ENCODE measurements at regions not wholly inside any gene's neighbourhood (a gene's known extent, or its start where the extent isn't known, plus 50 kb on each side); places are given as distances from the start of the nearest gene placed in this dataset.

GRCh38 chr3:106588739-106589138, 719.9 kb upstream of the CBLB start:
- no peak overlapping the region for H3K27ac ChIP-seq (ENCODE audit: low read depth in 2 of 2, low read length in 1 of 2)
- no peak overlapping the region for H2AFZ ChIP-seq (ENCODE audit: low read depth)
- no peak overlapping the region for H3K4me3 ChIP-seq (ENCODE audit: low read depth in 2 of 2, low read length in 1 of 2)
- 90% methylated on average over 1 of the region's 1 CpG for WGBS (ENCODE audit: low lambda C conversion rate)
- H3K9ac ChIP-seq = no peak overlapping the region
- no peaks in the 10 kb centered on the region for H3K4me1 ChIP-seq (ENCODE audit: control insufficient read depth in 1 of 2, insufficient read depth in 2 of 2, low read depth in 1 of 2, low read length in 1 of 2)
- TF ChIP-seq NFIC (IDR thresholded peaks at IDR 0.05; ENCODE audit: borderline replicate concordance) (no peak), CHD2 (IDR thresholded peaks at IDR 0.05; ENCODE audit: low read length, partially characterized antibody) (no peak), TEAD4 (IDR thresholded peaks at IDR 0.05; ENCODE audit: borderline replicate concordance, insufficient read depth) (no peak), MXI1 (IDR thresholded peaks at IDR 0.05; ENCODE audit: low read depth, low read length) (no peak), GATA2 (CRISPR knock-in tag; IDR thresholded peaks at IDR 0.05) (no peak)
- H4K20me1 ChIP-seq (ENCODE audit: insufficient read depth) = no peaks in the 10 kb centered on the region
- no peaks in the 10 kb centered on the region for H3F3A ChIP-seq (replicated peaks; ENCODE audit: insufficient read depth)
- H3K79me2 ChIP-seq (ENCODE audit: insufficient read depth) = no peaks in the 10 kb centered on the region
- H3K4me2 ChIP-seq = no peak overlapping the region
- no peaks in the 10 kb centered on the region for H3K9me2 ChIP-seq
- CTCF ChIA-PET = no interaction called here
- DNase-seq = no peak
- H3K9me3 ChIP-seq = no peaks in the 10 kb centered on the region
- H3K36me3 ChIP-seq (replicated peaks in 1 of 2; ENCODE audit: control insufficient read depth in 1 of 2, insufficient read depth in 2 of 2, low read length in 1 of 2) = no peaks in the 10 kb centered on the region
- POLR2A ChIA-PET = no interaction called here
- H3K27me3 ChIP-seq (ENCODE audit: insufficient read depth) = no peaks in the 10 kb centered on the region

- Histone ChIP-seq H3K27me3 (ENCODE audit: insufficient read depth) (no peaks in the 10 kb centered on the region), H3K9ac (no peak overlapping the region), H2AFZ (ENCODE audit: low read depth) (no peak overlapping the region), H3K9me2 (no peaks in the 10 kb centered on the region), H3F3A (replicated peaks; ENCODE audit: insufficient read depth) (no peaks in the 10 kb centered on the region), H3K4me1 (ENCODE audit: control insufficient read depth in 1 of 2, insufficient read depth in 2 of 2, low read depth in 1 of 2, low read length in 1 of 2) (no peaks in the 10 kb centered on the region), H3K4me3 (ENCODE audit: low read depth in 2 of 2, low read length in 1 of 2) (no peak overlapping the region), H3K79me2 (ENCODE audit: insufficient read depth) (no peaks in the 10 kb centered on the region), H3K4me2 (no peak overlapping the region), H4K20me1 (ENCODE audit: insufficient read depth) (no peaks in the 10 kb centered on the region), H3K9me3 (no peaks in the 10 kb centered on the region), H3K27ac (ENCODE audit: low read depth in 2 of 2, low read length in 1 of 2) (no peak overlapping the region), H3K36me3 (replicated peaks in 1 of 2; ENCODE audit: control insufficient read depth in 1 of 2, insufficient read depth in 2 of 2, low read length in 1 of 2) (no peaks in the 10 kb centered on the region)
- no peak for DNase-seq
- CTCF ChIA-PET = interaction anchor here (0.6 kb wide), 1 partner anchor 16 kb away, joined by 3 read pairs; no protein-coding TSS in a partner anchor
- WGBS (ENCODE audit: low lambda C conversion rate) = 93% methylated on average over 5 of the region's 5 CpGs
- POLR2A ChIA-PET = no interaction called here
- TF ChIP-seq RAD21 (IDR thresholded peaks at IDR 0.05; ENCODE audit: low read length) (no peak), RCOR1 (IDR thresholded peaks at IDR 0.05; ENCODE audit: low read length) (no peak), TCF12 (IDR thresholded peaks at IDR 0.05) (no peak), TAF1 (IDR thresholded peaks at IDR 0.05; ENCODE audit: borderline replicate concordance, low read depth, low read length) (no peak), POLR2AphosphoS5 (IDR thresholded peaks at IDR 0.05; ENCODE audit: low read depth, low read length) (no peak), FOSL2 (IDR thresholded peaks at IDR 0.05; ENCODE audit: borderline replicate concordance, low read depth) (no peak), GABPA (IDR thresholded peaks at IDR 0.05; ENCODE audit: low read depth) (no peak), MEF2A (IDR thresholded peaks at IDR 0.05; ENCODE audit: borderline replicate concordance, low read depth) (no peak), USF1 (IDR thresholded peaks at IDR 0.05; ENCODE audit: borderline replicate concordance, low read depth) (no peak), ZBTB33 (IDR thresholded peaks at IDR 0.05; ENCODE audit: borderline replicate concordance, low read depth) (no peak), ELF1 (IDR thresholded peaks at IDR 0.05) (no peak), YY1 (IDR thresholded peaks at IDR 0.05; ENCODE audit: low read depth) (no peak), REST (IDR thresholded peaks at IDR 0.05; ENCODE audit: low read depth, low read length) (no peak), NFIC (IDR thresholded peaks at IDR 0.05; ENCODE audit: borderline replicate concordance) (no peak), CTCF (IDR thresholded peaks at IDR 0.05) (no peak), TEAD4 (IDR thresholded peaks at IDR 0.05; ENCODE audit: borderline replicate concordance, insufficient read depth) (no peak)
These were observed 720.6 kb upstream of the CBLB start for GRCh38 chr3:106589311-106589942.

Measured in SK-N-SH (cell line).